ENCODE measurements at regions not wholly inside any gene's neighbourhood (a gene's known extent, or its start where the extent isn't known, plus 50 kb on each side); places are given as distances from the start of the nearest gene placed in this dataset.
"Not testable (repeated sequence)": the region's sequence is repeated elsewhere in the genome, so short reads cannot be mapped to it uniquely, and the experiment has no call there.

- no peak for DNase-seq (ENCODE audit: extremely low spot score)
- H3K27ac ChIP-seq (ENCODE audit: low read depth), result no peak overlapping the region
- H3K4me1 ChIP-seq (ENCODE audit: insufficient read depth), result no peaks in the 10 kb centered on the region
- H3K36me3 ChIP-seq (ENCODE audit: insufficient read depth), result no peaks in the 10 kb centered on the region
- WGBS, result 57% methylated on average over 1 of the region's 1 CpG
- H3K4me3 ChIP-seq (ENCODE audit: low read depth, low read length), result no peak overlapping the region
Observed at GRCh38 chr6:8814440-8815000, 379.2 kb upstream of the SLC35B3 start.

GRCh38 chr6:8810325-8810724 is 375.0 kb upstream of the SLC35B3 start:
- no peak for DNase-seq (ENCODE audit: extremely low spot score)
- H3K27ac ChIP-seq (ENCODE audit: low read depth), result no peak overlapping the region
- H3K4me1 ChIP-seq (ENCODE audit: insufficient read depth), result no peaks in the 10 kb centered on the region
- WGBS, result 76% methylated on average over 4 of the region's 4 CpGs
- H3K36me3 ChIP-seq (ENCODE audit: insufficient read depth), result no peaks in the 10 kb centered on the region
- no peak overlapping the region for H3K4me3 ChIP-seq (ENCODE audit: low read depth, low read length)

GRCh38 chr6:8809662-8810061 is 374.3 kb upstream of the SLC35B3 start:
- no peak overlapping the region for H3K27ac ChIP-seq (ENCODE audit: low read depth)
- H3K4me1 ChIP-seq (ENCODE audit: insufficient read depth), result no peaks in the 10 kb centered on the region
- no peak for DNase-seq (ENCODE audit: extremely low spot score)
- 49% methylated on average over 4 of the region's 4 CpGs for WGBS
- H3K36me3 ChIP-seq (ENCODE audit: insufficient read depth), result no peaks in the 10 kb centered on the region
- H3K4me3 ChIP-seq (ENCODE audit: low read depth, low read length), result no peak overlapping the region

GRCh38 chr6:8803181-8803760 is 367.9 kb upstream of the SLC35B3 start:
- Histone ChIP-seq H3K4me3 (ENCODE audit: low read depth, low read length) (no peak overlapping the region), H3K4me1 (ENCODE audit: insufficient read depth) (no peaks in the 10 kb centered on the region), H3K36me3 (ENCODE audit: insufficient read depth) (no peaks in the 10 kb centered on the region), H3K27ac (ENCODE audit: low read depth) (no peak overlapping the region)
- no peak for DNase-seq (ENCODE audit: extremely low spot score)
- 88% methylated on average over 2 of the region's 2 CpGs for WGBS

- H3K36me3 ChIP-seq (ENCODE audit: insufficient read depth); H3K4me1 ChIP-seq (ENCODE audit: insufficient read depth); H3K27ac ChIP-seq (ENCODE audit: low read depth); DNase-seq (ENCODE audit: extremely low spot score); H3K4me3 ChIP-seq (ENCODE audit: low read depth, low read length): not testable (repeated sequence)
- WGBS, result 90% methylated on average over 4 of the region's 4 CpGs
Observed at GRCh38 chr6:8802397-8802796, 367.1 kb upstream of the SLC35B3 start.

GRCh38 chr6:8794420-8794819 is 359.1 kb upstream of the SLC35B3 start:
- H3K4me1 ChIP-seq (ENCODE audit: insufficient read depth), result no peaks in the 10 kb centered on the region
- no peak overlapping the region for H3K4me3 ChIP-seq (ENCODE audit: low read depth, low read length)
- no peaks in the 10 kb centered on the region for H3K36me3 ChIP-seq (ENCODE audit: insufficient read depth)
- no peak for DNase-seq (ENCODE audit: extremely low spot score)
- no peak overlapping the region for H3K27ac ChIP-seq (ENCODE audit: low read depth)
- WGBS, result 86% methylated on average over 3 of the region's 3 CpGs

- Histone ChIP-seq H3K4me1 (ENCODE audit: insufficient read depth) (no peaks in the 10 kb centered on the region), H3K36me3 (ENCODE audit: insufficient read depth) (no peaks in the 10 kb centered on the region), H3K4me3 (ENCODE audit: low read depth, low read length) (no peak overlapping the region), H3K27ac (ENCODE audit: low read depth) (no peak overlapping the region)
- 76% methylated on average over 2 of the region's 2 CpGs for WGBS
- no peak for DNase-seq (ENCODE audit: extremely low spot score)
Observed at GRCh38 chr6:8789878-8790277, 354.5 kb upstream of the SLC35B3 start.

- 62% methylated on average over 3 of the region's 3 CpGs for WGBS
- H3K27ac ChIP-seq (ENCODE audit: low read depth), result no peak overlapping the region
Observed at GRCh38 chr6:8785223-8785622, 349.9 kb upstream of the SLC35B3 start.

GRCh38 chr6:8783191-8783590 is 347.8 kb upstream of the SLC35B3 start:
- Histone ChIP-seq H3K4me1 (ENCODE audit: insufficient read depth) (no peaks in the 10 kb centered on the region), H3K4me3 (ENCODE audit: low read depth, low read length) (no peak overlapping the region), H3K36me3 (ENCODE audit: insufficient read depth) (no peaks in the 10 kb centered on the region), H3K27ac (ENCODE audit: low read depth) (no peak overlapping the region)
- no peak for DNase-seq (ENCODE audit: extremely low spot score)

More at GRCh38 chr6:8785223-8785622, 349.9 kb upstream of the SLC35B3 start:
- Histone ChIP-seq H3K4me1 (ENCODE audit: insufficient read depth) (no peaks in the 10 kb centered on the region), H3K36me3 (ENCODE audit: insufficient read depth) (no peaks in the 10 kb centered on the region), H3K4me3 (ENCODE audit: low read depth, low read length) (no peak overlapping the region)
- no peak for DNase-seq (ENCODE audit: extremely low spot score)

- H3K27ac ChIP-seq (ENCODE audit: low read depth), result no peak overlapping the region
- H3K4me1 ChIP-seq (ENCODE audit: insufficient read depth), result no peaks in the 10 kb centered on the region
- H3K4me3 ChIP-seq (ENCODE audit: low read depth, low read length), result no peak overlapping the region
- 80% methylated on average over 2 of the region's 2 CpGs for WGBS
- DNase-seq (ENCODE audit: extremely low spot score), result no peak
- H3K36me3 ChIP-seq (ENCODE audit: insufficient read depth), result no peaks in the 10 kb centered on the region
Observed at GRCh38 chr6:8780653-8781052, 345.3 kb upstream of the SLC35B3 start.

GRCh38 chr6:8764733-8765132 is 329.4 kb upstream of the SLC35B3 start:
- Histone ChIP-seq H3K36me3 (ENCODE audit: insufficient read depth) (no peaks in the 10 kb centered on the region), H3K27ac (ENCODE audit: low read depth) (no peak overlapping the region), H3K4me3 (ENCODE audit: low read depth, low read length) (no peak overlapping the region), H3K4me1 (ENCODE audit: insufficient read depth) (no peaks in the 10 kb centered on the region)
- DNase-seq (ENCODE audit: extremely low spot score), result no peak
- WGBS, result 14% methylated on average over 1 of the region's 1 CpG

GRCh38 chr6:8760951-8761350 is 325.6 kb upstream of the SLC35B3 start:
- Histone ChIP-seq H3K4me1 (ENCODE audit: insufficient read depth) (no peaks in the 10 kb centered on the region), H3K36me3 (ENCODE audit: insufficient read depth) (no peaks in the 10 kb centered on the region), H3K4me3 (ENCODE audit: low read depth, low read length) (no peak overlapping the region), H3K27ac (ENCODE audit: low read depth) (no peak overlapping the region)
- DNase-seq (ENCODE audit: extremely low spot score), result no peak
- WGBS, result 79% methylated on average over 1 of the region's 1 CpG

- WGBS, result 92% methylated on average over 4 of the region's 4 CpGs
- Histone ChIP-seq H3K4me3 (ENCODE audit: low read depth, low read length) (no peak overlapping the region), H3K4me1 (ENCODE audit: insufficient read depth) (no peaks in the 10 kb centered on the region), H3K27ac (ENCODE audit: low read depth) (no peak overlapping the region), H3K36me3 (ENCODE audit: insufficient read depth) (no peaks in the 10 kb centered on the region)
- DNase-seq (ENCODE audit: extremely low spot score), result no peak
Observed at GRCh38 chr6:8758412-8758811, 323.1 kb upstream of the SLC35B3 start.

GRCh38 chr6:8750627-8751026 is 315.3 kb upstream of the SLC35B3 start:
- no peak overlapping the region for H3K27ac ChIP-seq (ENCODE audit: low read depth)
- no peaks in the 10 kb centered on the region for H3K4me1 ChIP-seq (ENCODE audit: insufficient read depth)
- 88% methylated on average over 4 of the region's 4 CpGs for WGBS
- H3K4me3 ChIP-seq (ENCODE audit: low read depth, low read length), result no peak overlapping the region
- no peaks in the 10 kb centered on the region for H3K36me3 ChIP-seq (ENCODE audit: insufficient read depth)
- no peak for DNase-seq (ENCODE audit: extremely low spot score)

GRCh38 chr6:8749465-8749864 is 314.1 kb upstream of the SLC35B3 start:
- H3K4me1 ChIP-seq (ENCODE audit: insufficient read depth), result no peaks in the 10 kb centered on the region
- no peak for DNase-seq (ENCODE audit: extremely low spot score)
- WGBS, result 26% methylated on average over 1 of the region's 1 CpG
- no peaks in the 10 kb centered on the region for H3K36me3 ChIP-seq (ENCODE audit: insufficient read depth)
- H3K4me3 ChIP-seq (ENCODE audit: low read depth, low read length), result no peak overlapping the region
- no peak overlapping the region for H3K27ac ChIP-seq (ENCODE audit: low read depth)
